ENCODE measurements at regions not wholly inside any gene's neighbourhood (a gene's known extent, or its start where the extent isn't known, plus 50 kb on each side); places are given as distances from the start of the nearest gene placed in this dataset.

DNA sequence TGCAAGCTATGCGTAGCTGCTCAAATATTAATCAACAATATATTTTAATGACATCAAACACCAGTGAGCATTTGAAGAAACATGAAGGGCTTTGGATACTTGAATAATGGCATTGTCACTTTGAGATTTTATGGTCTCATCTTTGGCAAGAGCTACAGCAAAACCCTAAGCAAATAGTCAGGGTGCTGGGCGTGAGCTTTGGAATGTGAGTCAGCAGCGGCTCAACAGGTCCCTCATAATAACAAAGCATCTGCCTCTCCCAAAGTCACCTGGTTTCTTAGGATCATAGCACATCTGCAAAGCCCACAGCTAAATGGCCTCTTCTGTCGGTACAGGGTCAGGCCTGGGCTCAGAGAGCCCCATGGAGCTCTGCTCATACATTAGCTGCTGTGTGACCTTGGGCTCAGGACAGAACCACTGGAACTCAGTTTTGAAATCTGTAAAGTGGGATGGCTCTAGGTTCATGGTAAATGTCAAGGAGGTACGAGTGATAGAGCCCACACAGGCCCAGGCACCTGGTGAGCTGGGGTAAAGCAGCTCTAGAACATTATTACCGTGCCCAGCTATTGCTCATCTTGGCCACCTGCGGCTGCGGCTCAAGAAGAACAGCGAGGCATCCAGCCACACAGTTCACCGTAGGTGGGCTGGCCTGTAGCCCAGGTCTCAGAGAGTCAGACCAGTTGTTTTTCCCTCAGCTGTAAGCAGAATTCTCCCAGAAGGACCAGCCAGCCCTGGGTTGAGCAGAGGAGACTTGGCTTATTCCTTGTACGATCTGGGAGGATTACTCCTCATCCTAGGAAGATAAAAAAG is 544.5 kb upstream of the CDH11 start:
- no peak overlapping the region for H3K4me2 ChIP-seq (ENCODE audit: low read length)
- intact Hi-C loops (cut with micrococcal nuclease): no loop called here

DNA sequence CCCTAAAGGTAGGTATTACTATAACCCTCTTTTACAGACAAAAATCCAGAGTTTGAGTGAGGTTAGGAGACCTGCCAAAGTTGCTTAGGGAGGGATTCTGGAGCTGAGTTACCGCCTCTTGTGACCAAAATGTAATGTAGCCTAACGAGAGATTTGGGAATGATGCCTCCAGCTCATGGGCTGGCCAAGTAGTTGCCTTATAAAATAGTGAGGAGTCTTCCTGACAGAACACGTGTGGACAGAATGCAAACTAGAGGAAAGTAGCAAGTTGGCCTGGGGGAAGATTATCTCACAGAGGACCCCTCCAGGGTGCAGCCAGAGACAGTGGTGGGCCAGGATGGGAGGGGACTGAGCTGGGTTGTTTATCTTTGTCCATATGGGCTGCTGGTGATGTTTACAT is 543.7 kb upstream of the CDH11 start:
- RAD21 ChIA-PET (ENCODE audit: low non-redundant PET in 1 of 2, low total read pairs in 2 of 2, uncharacterized antibody in 2 of 2, unreplicated experiment in 2 of 2): no interaction called here
- no peak overlapping the region for H3K9ac ChIP-seq (ENCODE audit: low read length)
- TF ChIP-seq CEBPB (IDR thresholded peaks at IDR 0.05; ENCODE audit: low read depth): no peak
- no peak for TF ChIP-seq EZH2phosphoT487 (IDR thresholded peaks at IDR 0.05; ENCODE audit: borderline replicate concordance)
- no peak for TF ChIP-seq ELF1 (IDR thresholded peaks at IDR 0.05; ENCODE audit: borderline replicate concordance, low read depth)
- TF ChIP-seq, protein P1, sequence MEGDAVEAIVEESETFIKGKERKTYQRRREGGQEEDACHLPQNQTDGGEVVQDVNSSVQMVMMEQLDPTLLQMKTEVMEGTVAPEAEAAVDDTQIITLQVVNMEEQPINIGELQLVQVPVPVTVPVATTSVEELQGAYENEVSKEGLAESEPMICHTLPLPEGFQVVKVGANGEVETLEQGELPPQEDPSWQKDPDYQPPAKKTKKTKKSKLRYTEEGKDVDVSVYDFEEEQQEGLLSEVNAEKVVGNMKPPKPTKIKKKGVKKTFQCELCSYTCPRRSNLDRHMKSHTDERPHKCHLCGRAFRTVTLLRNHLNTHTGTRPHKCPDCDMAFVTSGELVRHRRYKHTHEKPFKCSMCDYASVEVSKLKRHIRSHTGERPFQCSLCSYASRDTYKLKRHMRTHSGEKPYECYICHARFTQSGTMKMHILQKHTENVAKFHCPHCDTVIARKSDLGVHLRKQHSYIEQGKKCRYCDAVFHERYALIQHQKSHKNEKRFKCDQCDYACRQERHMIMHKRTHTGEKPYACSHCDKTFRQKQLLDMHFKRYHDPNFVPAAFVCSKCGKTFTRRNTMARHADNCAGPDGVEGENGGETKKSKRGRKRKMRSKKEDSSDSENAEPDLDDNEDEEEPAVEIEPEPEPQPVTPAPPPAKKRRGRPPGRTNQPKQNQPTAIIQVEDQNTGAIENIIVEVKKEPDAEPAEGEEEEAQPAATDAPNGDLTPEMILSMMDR (IDR thresholded peaks at IDR 0.05 in 2 of 3, conservative IDR thresholded peaks at IDR 0.05 in 1 of 3; ENCODE audit: borderline replicate concordance in 1 of 3, insufficient read depth in 1 of 3, low read depth in 2 of 3, low read length in 2 of 3): no peak
- no peak for TF ChIP-seq TCF7L2 (IDR thresholded peaks at IDR 0.05; ENCODE audit: borderline replicate concordance, extremely low read depth, insufficient read depth, insufficient read length)
- no peak for TF ChIP-seq SP1 (IDR thresholded peaks at IDR 0.05; ENCODE audit: low read depth)
- TF ChIP-seq EZH2 (IDR thresholded peaks at IDR 0.05): no peak
- no peak for TF ChIP-seq POLR2A (IDR thresholded peaks at IDR 0.05; ENCODE audit: borderline replicate concordance, extremely low read depth, insufficient read depth, insufficient read length)
- no peak for TF ChIP-seq CBX3 (IDR thresholded peaks at IDR 0.05; ENCODE audit: low read depth)
- no peak for TF ChIP-seq SRF (IDR thresholded peaks at IDR 0.05; ENCODE audit: low read depth)
- no peak for TF ChIP-seq RAD21 (IDR thresholded peaks at IDR 0.05; ENCODE audit: low read depth)
- TF ChIP-seq SIN3A (IDR thresholded peaks at IDR 0.05; ENCODE audit: low read depth): no peak
- TF ChIP-seq FOSL1 (IDR thresholded peaks at IDR 0.05; ENCODE audit: low read depth): no peak
- TF ChIP-seq, protein P2, sequence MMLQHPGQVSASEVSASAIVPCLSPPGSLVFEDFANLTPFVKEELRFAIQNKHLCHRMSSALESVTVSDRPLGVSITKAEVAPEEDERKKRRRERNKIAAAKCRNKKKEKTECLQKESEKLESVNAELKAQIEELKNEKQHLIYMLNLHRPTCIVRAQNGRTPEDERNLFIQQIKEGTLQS (IDR thresholded peaks at IDR 0.05): no peak
- no peak for TF ChIP-seq POLR2AphosphoS5 (IDR thresholded peaks at IDR 0.05; ENCODE audit: low read depth, low read length)
- no peak for TF ChIP-seq ZFX (IDR thresholded peaks at IDR 0.05)
- TF ChIP-seq, protein P3, sequence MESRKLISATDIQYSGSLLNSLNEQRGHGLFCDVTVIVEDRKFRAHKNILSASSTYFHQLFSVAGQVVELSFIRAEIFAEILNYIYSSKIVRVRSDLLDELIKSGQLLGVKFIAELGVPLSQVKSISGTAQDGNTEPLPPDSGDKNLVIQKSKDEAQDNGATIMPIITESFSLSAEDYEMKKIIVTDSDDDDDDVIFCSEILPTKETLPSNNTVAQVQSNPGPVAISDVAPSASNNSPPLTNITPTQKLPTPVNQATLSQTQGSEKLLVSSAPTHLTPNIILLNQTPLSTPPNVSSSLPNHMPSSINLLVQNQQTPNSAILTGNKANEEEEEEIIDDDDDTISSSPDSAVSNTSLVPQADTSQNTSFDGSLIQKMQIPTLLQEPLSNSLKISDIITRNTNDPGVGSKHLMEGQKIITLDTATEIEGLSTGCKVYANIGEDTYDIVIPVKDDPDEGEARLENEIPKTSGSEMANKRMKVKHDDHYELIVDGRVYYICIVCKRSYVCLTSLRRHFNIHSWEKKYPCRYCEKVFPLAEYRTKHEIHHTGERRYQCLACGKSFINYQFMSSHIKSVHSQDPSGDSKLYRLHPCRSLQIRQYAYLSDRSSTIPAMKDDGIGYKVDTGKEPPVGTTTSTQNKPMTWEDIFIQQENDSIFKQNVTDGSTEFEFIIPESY (IDR thresholded peaks at IDR 0.05; ENCODE audit: extremely low read depth, insufficient replicate concordance, low read length): no peak

More for the DNA sequence above, 544.5 kb upstream of the CDH11 start:
- ATAC-seq (no peak), DNase-seq (ENCODE audit: low read depth, low spot score) (no peak)
- RAD21 ChIA-PET (ENCODE audit: low non-redundant PET in 1 of 2, low total read pairs in 2 of 2, uncharacterized antibody in 2 of 2, unreplicated experiment in 2 of 2): no interaction called here
- Histone ChIP-seq H3K9me3 (ENCODE audit: control insufficient read depth in 1 of 2, insufficient read depth in 1 of 2, low read depth in 1 of 2, low read length in 2 of 2) (no peaks in the 10 kb centered on the region; a peak in 1 of 4 replicates), H3K9me2 (ENCODE audit: insufficient read depth) (no peaks in the 10 kb centered on the region), H2AFZ (ENCODE audit: low read depth, low read length, poor library complexity, severe bottlenecking) (no peak overlapping the region), H3K9ac (ENCODE audit: low read length) (no peak overlapping the region), H4K20me1 (ENCODE audit: insufficient read depth) (no peaks in the 10 kb centered on the region), H3K79me2 (ENCODE audit: insufficient read depth, low read length) (no peaks in the 10 kb centered on the region), H3K36me3 (ENCODE audit: control insufficient read depth in 1 of 2, insufficient read depth in 2 of 2, low read length in 2 of 2) (no peaks in the 10 kb centered on the region), H3K4me1 (ENCODE audit: control insufficient read depth in 1 of 2, insufficient read depth in 2 of 2, low read length in 2 of 2) (no peaks in the 10 kb centered on the region), H3K27ac (ENCODE audit: low read depth, low read length) (no peak overlapping the region), H3K27me3 (ENCODE audit: insufficient read depth, low read length) (no peaks in the 10 kb centered on the region), H3K4me3 (replicated peaks in 1 of 2; ENCODE audit: low read depth in 1 of 2, low read length in 2 of 2) (no peak overlapping the region)
- CTCF ChIA-PET: no interaction called here
- POLR2A ChIA-PET: no interaction called here
- no TSS peak for BruUV-seq (replicated peaks)
- TF ChIP-seq SP1 (IDR thresholded peaks at IDR 0.05; ENCODE audit: low read depth) (no peak), YY1 (IDR thresholded peaks at IDR 0.05; ENCODE audit: extremely low read depth, insufficient replicate concordance, low read depth, low read length) (no peak)

More for the DNA sequence above, 543.7 kb upstream of the CDH11 start:
- H3K79me2 ChIP-seq (ENCODE audit: insufficient read depth, low read length): no peaks in the 10 kb centered on the region
- H3K4me1 ChIP-seq (ENCODE audit: control insufficient read depth in 1 of 2, insufficient read depth in 2 of 2, low read length in 2 of 2): no peaks in the 10 kb centered on the region
- no peaks in the 10 kb centered on the region for H3K27me3 ChIP-seq (ENCODE audit: insufficient read depth, low read length)
- H3K9me3 ChIP-seq (ENCODE audit: control insufficient read depth in 1 of 2, insufficient read depth in 1 of 2, low read depth in 1 of 2, low read length in 2 of 2): no peaks in the 10 kb centered on the region; a peak in 1 of 4 replicates
- CTCF ChIA-PET: no interaction called here
- no peak overlapping the region for H2AFZ ChIP-seq (ENCODE audit: low read depth, low read length, poor library complexity, severe bottlenecking)
- intact Hi-C loops (cut with micrococcal nuclease): no loop called here
- BruUV-seq (replicated peaks): no TSS peak
- no peak for DNase-seq (ENCODE audit: low read depth, low spot score)
- H3K27ac ChIP-seq (ENCODE audit: low read depth, low read length): no peak overlapping the region
- ATAC-seq: no peak
- no peak overlapping the region for H3K4me3 ChIP-seq (replicated peaks in 1 of 2; ENCODE audit: low read depth in 1 of 2, low read length in 2 of 2)
- H4K20me1 ChIP-seq (ENCODE audit: insufficient read depth): no peaks in the 10 kb centered on the region
- POLR2A ChIA-PET: no interaction called here
- no peaks in the 10 kb centered on the region for H3K36me3 ChIP-seq (ENCODE audit: control insufficient read depth in 1 of 2, insufficient read depth in 2 of 2, low read length in 2 of 2)
- no peak overlapping the region for H3K4me2 ChIP-seq (ENCODE audit: low read length)
- no peaks in the 10 kb centered on the region for H3K9me2 ChIP-seq (ENCODE audit: insufficient read depth)
